ENCODE measurements at regions not wholly inside any gene's neighbourhood (a gene's known extent, or its start where the extent isn't known, plus 50 kb on each side); places are given as distances from the start of the nearest gene placed in this dataset.

DNA sequence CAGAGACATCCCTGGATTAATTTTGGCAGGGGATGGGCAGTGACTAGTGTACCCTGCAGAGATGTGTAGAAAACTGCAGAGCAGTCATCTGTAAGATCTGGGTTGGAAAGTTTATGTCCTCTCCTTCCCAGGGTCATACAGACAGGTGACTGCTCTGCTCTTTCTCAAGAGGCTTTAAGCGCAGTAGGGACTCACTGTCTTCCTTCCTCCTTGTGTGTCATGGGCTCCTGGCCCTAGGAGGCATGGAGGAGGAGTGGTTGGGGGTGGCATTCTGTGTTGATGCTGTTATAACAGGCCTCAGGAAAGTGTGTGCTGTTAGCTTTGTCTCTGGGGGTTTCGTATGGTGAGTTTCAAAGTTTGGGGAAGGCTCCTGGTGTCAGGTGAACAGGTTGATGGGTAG, 130.5 kb upstream of the MGAT5 start (continued):
- no peak for TF ChIP-seq REST (IDR thresholded peaks at IDR 0.05; ENCODE audit: unreplicated experiment)
- no peak for TF ChIP-seq EZH2phosphoT487 (IDR thresholded peaks at IDR 0.05; ENCODE audit: unreplicated experiment)
- TF ChIP-seq CREB1 (CRISPR knock-in tag; IDR thresholded peaks at IDR 0.05; ENCODE audit: low read depth), result no peak
- TF ChIP-seq, protein P1, sequence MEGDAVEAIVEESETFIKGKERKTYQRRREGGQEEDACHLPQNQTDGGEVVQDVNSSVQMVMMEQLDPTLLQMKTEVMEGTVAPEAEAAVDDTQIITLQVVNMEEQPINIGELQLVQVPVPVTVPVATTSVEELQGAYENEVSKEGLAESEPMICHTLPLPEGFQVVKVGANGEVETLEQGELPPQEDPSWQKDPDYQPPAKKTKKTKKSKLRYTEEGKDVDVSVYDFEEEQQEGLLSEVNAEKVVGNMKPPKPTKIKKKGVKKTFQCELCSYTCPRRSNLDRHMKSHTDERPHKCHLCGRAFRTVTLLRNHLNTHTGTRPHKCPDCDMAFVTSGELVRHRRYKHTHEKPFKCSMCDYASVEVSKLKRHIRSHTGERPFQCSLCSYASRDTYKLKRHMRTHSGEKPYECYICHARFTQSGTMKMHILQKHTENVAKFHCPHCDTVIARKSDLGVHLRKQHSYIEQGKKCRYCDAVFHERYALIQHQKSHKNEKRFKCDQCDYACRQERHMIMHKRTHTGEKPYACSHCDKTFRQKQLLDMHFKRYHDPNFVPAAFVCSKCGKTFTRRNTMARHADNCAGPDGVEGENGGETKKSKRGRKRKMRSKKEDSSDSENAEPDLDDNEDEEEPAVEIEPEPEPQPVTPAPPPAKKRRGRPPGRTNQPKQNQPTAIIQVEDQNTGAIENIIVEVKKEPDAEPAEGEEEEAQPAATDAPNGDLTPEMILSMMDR (conservative IDR thresholded peaks at IDR 0.05; ENCODE audit: low read depth in 2 of 2), result no peak
- TF ChIP-seq ZNF114 (CRISPR knock-in tag; IDR thresholded peaks at IDR 0.05), result no peak
- no peak for TF ChIP-seq ZNF331 (CRISPR knock-in tag; IDR thresholded peaks at IDR 0.05; ENCODE audit: low read depth)

DNA sequence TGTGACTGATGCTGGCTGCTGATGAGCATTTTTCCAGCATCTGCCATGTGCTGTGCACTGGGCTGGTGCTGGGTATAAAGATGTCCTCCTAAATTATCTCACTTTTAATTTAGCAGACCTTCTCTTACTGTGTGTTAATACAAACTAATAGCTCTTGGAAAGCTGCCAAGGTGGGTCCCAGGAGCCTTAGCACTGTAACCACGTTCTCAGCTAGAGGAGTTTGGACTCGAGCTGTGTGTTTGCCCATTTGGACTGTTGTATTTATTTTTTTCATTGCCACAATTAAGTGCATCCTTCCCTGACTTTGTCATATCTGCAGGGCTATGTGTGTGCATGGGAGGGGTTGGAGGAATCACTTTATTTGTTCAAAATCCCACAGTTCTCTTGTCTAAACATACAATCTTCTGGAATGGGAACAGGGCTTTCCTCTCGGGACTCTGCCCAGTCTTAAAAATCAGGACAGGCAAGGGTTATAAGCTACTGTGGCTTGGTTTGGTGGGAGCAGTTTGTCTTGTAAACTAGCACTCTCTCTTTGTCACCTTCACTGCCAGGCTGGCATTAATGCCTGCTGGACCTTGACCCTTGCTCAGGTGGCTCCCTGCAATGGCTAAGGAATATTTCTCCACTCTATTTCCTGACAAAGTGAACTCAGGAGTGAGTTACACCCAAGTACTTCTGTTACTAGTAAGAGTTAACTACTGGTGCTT, 129.7 kb upstream of the MGAT5 start:
- Mint-ChIP-seq H3K27ac (no peak overlapping the region), H3K4me1 (peaks cover 58% of the 10 kb centered on the region), H3K36me3 (ENCODE audit: low read depth) (peaks cover 13% of the 10 kb centered on the region), H3K4me3 (no peak overlapping the region), H3K9me3 (peaks cover 9% of the 10 kb centered on the region), H3K27me3 (ENCODE audit: insufficient read depth, low read depth, poor library complexity) (peaks cover 13% of the 10 kb centered on the region)
- no peak overlapping the region for H3K27ac ChIP-seq (ENCODE audit: low read depth)
- H3K79me2 ChIP-seq (replicated peaks; ENCODE audit: insufficient read depth), result peaks cover 79% of the 10 kb centered on the region
- no peaks in the 10 kb centered on the region for H3F3A ChIP-seq (replicated peaks; ENCODE audit: low read depth)
- peaks cover 8% of the 10 kb centered on the region for H3K27me3 ChIP-seq (ENCODE audit: insufficient read depth)
- no peak overlapping the region for H3K4me3 ChIP-seq
- no peaks in the 10 kb centered on the region for H3K9me2 ChIP-seq (ENCODE audit: insufficient read depth)
- H2AFZ ChIP-seq, result no peak overlapping the region
- no peak for DNase-seq (ENCODE audit: low spot score)
- no peak overlapping the region for H3K4me2 ChIP-seq
- H4K20me1 ChIP-seq (replicated peaks; ENCODE audit: insufficient read depth), result peaks cover 32% of the 10 kb centered on the region
- ATAC-seq, result no peak
- no peaks in the 10 kb centered on the region for H3K36me3 ChIP-seq (ENCODE audit: insufficient read depth)
- peaks cover 36% of the 10 kb centered on the region for H3K4me1 ChIP-seq (ENCODE audit: insufficient read depth)
- TF ChIP-seq, protein P1 (conservative IDR thresholded peaks at IDR 0.05; ENCODE audit: low read depth in 2 of 2), result no peak
- TF ChIP-seq ZNF462 (CRISPR knock-in tag; IDR thresholded peaks at IDR 0.05) (no peak), POLR2AphosphoS5 (IDR thresholded peaks at IDR 0.05; ENCODE audit: low read depth) (no peak), ZNF114 (CRISPR knock-in tag; IDR thresholded peaks at IDR 0.05) (no peak), NANOG (IDR thresholded peaks at IDR 0.05; ENCODE audit: borderline replicate concordance) (no peak), JUNB (IDR thresholded peaks at IDR 0.05; ENCODE audit: unreplicated experiment) (no peak)

Measured in GM23338 (cell line).